Islet of Langerhans (tissue), 1 donor: ENCODE measurements at regions not wholly inside any gene's neighbourhood (a gene's known extent, or its start where the extent isn't known, plus 50 kb on each side); places are given as distances from the start of the nearest gene placed in this dataset.

Experiments used
- FAIRE-seq: peaks from one replicate; lab custom pipeline; 2011; peaks lifted over from hg19 to GRCh38; lab: Jason Lieb, UNC

- FAIRE-seq: no peak
Observed at GRCh38 chr1:218642033-218642948, 297.2 kb downstream of the TGFB2 start.

- FAIRE-seq: no peak
Observed at GRCh38 chr1:218643281-218643680, 298.1 kb downstream of the TGFB2 start.

- no peak for FAIRE-seq
Observed at GRCh38 chr1:218643926-218644325, 298.8 kb downstream of the TGFB2 start.

- FAIRE-seq: no peak
Observed at GRCh38 chr1:218646288-218646687, 301.2 kb downstream of the TGFB2 start.

- no peak for FAIRE-seq
Observed at GRCh38 chr1:218656301-218657037, 311.3 kb downstream of the TGFB2 start.

GRCh38 chr1:218658269-218658668 lies 313.1 kb downstream of the TGFB2 start:
- FAIRE-seq: no peak

GRCh38 chr1:218658899-218659298 lies 313.8 kb downstream of the TGFB2 start:
- FAIRE-seq: no peak

GRCh38 chr1:218659911-218660677 lies 315.0 kb downstream of the TGFB2 start:
- FAIRE-seq: no peak

- FAIRE-seq: no peak
Observed at GRCh38 chr1:218660678-218661053, 315.5 kb downstream of the TGFB2 start.

GRCh38 chr1:218661411-218661810 lies 316.3 kb downstream of the TGFB2 start:
- no peak for FAIRE-seq

- FAIRE-seq: no peak
Observed at GRCh38 chr1:218664385-218665170, 319.4 kb downstream of the TGFB2 start.

- FAIRE-seq: no peak
Observed at GRCh38 chr1:218665221-218665620, 320.1 kb downstream of the TGFB2 start.

- FAIRE-seq: no peak
Observed at GRCh38 chr1:218666263-218666662, 321.1 kb downstream of the TGFB2 start.

GRCh38 chr1:218667781-218668516 lies 322.8 kb downstream of the TGFB2 start:
- no peak for FAIRE-seq

GRCh38 chr1:218669431-218669830 lies 324.3 kb downstream of the TGFB2 start:
- no peak for FAIRE-seq

- FAIRE-seq: no peak
Observed at GRCh38 chr1:218670875-218671274, 325.7 kb downstream of the TGFB2 start.

- no peak for FAIRE-seq
Observed at GRCh38 chr1:218671573-218671972, 326.4 kb downstream of the TGFB2 start.

- FAIRE-seq: no peak
Observed at GRCh38 chr1:218673170-218673569, 328.0 kb downstream of the TGFB2 start.

GRCh38 chr1:218674280-218674773 lies 329.2 kb downstream of the TGFB2 start:
- FAIRE-seq: no peak

- no peak for FAIRE-seq
Observed at GRCh38 chr1:218677026-218677425, 331.9 kb downstream of the TGFB2 start.

GRCh38 chr1:218679391-218679790 lies 334.3 kb downstream of the TGFB2 start:
- FAIRE-seq: no peak
